ENCODE measurements at regions not wholly inside any gene's neighbourhood (a gene's known extent, or its start where the extent isn't known, plus 50 kb on each side); places are given as distances from the start of the nearest gene placed in this dataset.

- Mint-ChIP-seq H3K9me3 (peaks cover 33% of the 10 kb centered on the region), H3K36me3 (no peaks in the 10 kb centered on the region)
Measured at GRCh38 chr7:20945451-20945850, 158.8 kb upstream of the SP8 start.

GRCh38 chr7:20952916-20953315 lies 166.2 kb upstream of the SP8 start:
- no peak overlapping the region for H3K4me3 Mint-ChIP-seq
- H3K27me3 Mint-ChIP-seq (ENCODE audit: low read depth) = peaks cover 24% of the 10 kb centered on the region
- H3K36me3 Mint-ChIP-seq = no peaks in the 10 kb centered on the region
- H3K27ac Mint-ChIP-seq = no peak overlapping the region
- DNase-seq (ENCODE audit: low spot score in 2 of 2, unreplicated experiment in 2 of 2) = no peak
- no peak for TF ChIP-seq CTCF (IDR thresholded peaks at IDR 0.05; ENCODE audit: unreplicated experiment)
- H3K9me3 Mint-ChIP-seq = peaks cover 13% of the 10 kb centered on the region
- peaks cover 9% of the 10 kb centered on the region for H3K4me1 Mint-ChIP-seq

More at GRCh38 chr7:20945451-20945850, 158.8 kb upstream of the SP8 start:
- TF ChIP-seq CTCF (IDR thresholded peaks at IDR 0.05; ENCODE audit: unreplicated experiment) = no peak
- H3K4me1 Mint-ChIP-seq = no peaks in the 10 kb centered on the region
- H3K27me3 Mint-ChIP-seq (ENCODE audit: low read depth) = peaks cover 12% of the 10 kb centered on the region
- DNase-seq (ENCODE audit: low spot score in 2 of 2, unreplicated experiment in 2 of 2) = no peak
- H3K4me3 Mint-ChIP-seq = no peak overlapping the region
- H3K27ac Mint-ChIP-seq = no peak overlapping the region

- no peaks in the 10 kb centered on the region for H3K36me3 Mint-ChIP-seq
- no peak for DNase-seq (ENCODE audit: low spot score in 2 of 2, unreplicated experiment in 2 of 2)
- H3K27me3 Mint-ChIP-seq (ENCODE audit: low read depth) = peaks cover 40% of the 10 kb centered on the region
- no peak for TF ChIP-seq CTCF (IDR thresholded peaks at IDR 0.05; ENCODE audit: unreplicated experiment)
- peak overlapping the region; percentile 30 for H3K27ac Mint-ChIP-seq
- H3K4me1 Mint-ChIP-seq = peaks cover 9% of the 10 kb centered on the region
- H3K9me3 Mint-ChIP-seq = no peaks in the 10 kb centered on the region
- H3K4me3 Mint-ChIP-seq = no peak overlapping the region
Measured at GRCh38 chr7:20954711-20955619, 168.3 kb upstream of the SP8 start.

GRCh38 chr7:20958572-20958971 lies 171.9 kb upstream of the SP8 start:
- no peaks in the 10 kb centered on the region for H3K9me3 Mint-ChIP-seq
- no peak for TF ChIP-seq CTCF (IDR thresholded peaks at IDR 0.05; ENCODE audit: unreplicated experiment)
- H3K4me1 Mint-ChIP-seq = peaks cover 9% of the 10 kb centered on the region
- H3K27me3 Mint-ChIP-seq (ENCODE audit: low read depth) = peaks cover 46% of the 10 kb centered on the region
- no peak overlapping the region for H3K27ac Mint-ChIP-seq
- no peak for DNase-seq (ENCODE audit: low spot score in 2 of 2, unreplicated experiment in 2 of 2)
- H3K36me3 Mint-ChIP-seq = no peaks in the 10 kb centered on the region
- H3K4me3 Mint-ChIP-seq = no peak overlapping the region

GRCh38 chr7:20959281-20959680 lies 172.6 kb upstream of the SP8 start:
- no peak for DNase-seq (ENCODE audit: low spot score in 2 of 2, unreplicated experiment in 2 of 2)
- peaks cover 46% of the 10 kb centered on the region for H3K27me3 Mint-ChIP-seq (ENCODE audit: low read depth)
- no peaks in the 10 kb centered on the region for H3K36me3 Mint-ChIP-seq
- peaks cover 6% of the 10 kb centered on the region for H3K4me1 Mint-ChIP-seq
- H3K27ac Mint-ChIP-seq = no peak overlapping the region
- no peak overlapping the region for H3K4me3 Mint-ChIP-seq
- no peak for TF ChIP-seq CTCF (IDR thresholded peaks at IDR 0.05; ENCODE audit: unreplicated experiment)
- no peaks in the 10 kb centered on the region for H3K9me3 Mint-ChIP-seq
